Mucosa of stomach (tissue), 1 donor: ENCODE measurements at regions not wholly inside any gene's neighbourhood (a gene's known extent, or its start where the extent isn't known, plus 50 kb on each side); places are given as distances from the start of the nearest gene placed in this dataset.

Experiments used
- H3K27me3 ChIP-seq: one replicate; pipeline ENCODE4 v1.7.0; 2013; ENCODE audit warnings: mild to moderate bottlenecking, low read length; ENCODE audit not compliant: control insufficient read depth, insufficient read depth
- H3K36me3 ChIP-seq: one replicate; pipeline ENCODE4 v1.7.0; 2013; ENCODE audit warnings: low read length; ENCODE audit not compliant: control insufficient read depth, insufficient read depth
- H3K4me1 ChIP-seq: one replicate; pipeline ENCODE4 v1.7.0; 2013; ENCODE audit warnings: mild to moderate bottlenecking, low read length; ENCODE audit not compliant: control insufficient read depth, insufficient read depth
- H3K4me3 ChIP-seq: one replicate; pipeline ENCODE4 v1.7.0; 2013; ENCODE audit warnings: low read length
- H3K9ac ChIP-seq: one replicate; pipeline ENCODE4 v1.7.0; 2013; ENCODE audit warnings: mild to moderate bottlenecking, low read length, moderate library complexity
- H3K9me3 ChIP-seq: one replicate; pipeline ENCODE4 v1.7.0; 2013; ENCODE audit warnings: mild to moderate bottlenecking, low read length, moderate library complexity; ENCODE audit not compliant: control insufficient read depth
- donor health status: Pancreatic carcinoma.

- H3K4me1 ChIP-seq: no peaks in the 10 kb centered on the region
- no peak overlapping the region for H3K4me3 ChIP-seq
- H3K9me3 ChIP-seq: no peaks in the 10 kb centered on the region
- H3K36me3 ChIP-seq: no peaks in the 10 kb centered on the region
- no peaks in the 10 kb centered on the region for H3K27me3 ChIP-seq
- no peak overlapping the region for H3K9ac ChIP-seq
These were observed 266.4 kb downstream of the TINAG start for GRCh38 chr6:54574671-54575070.

- Histone ChIP-seq H3K9me3 (no peaks in the 10 kb centered on the region), H3K9ac (no peak overlapping the region), H3K4me1 (no peaks in the 10 kb centered on the region), H3K27me3 (no peaks in the 10 kb centered on the region), H3K4me3 (no peak overlapping the region), H3K36me3 (no peaks in the 10 kb centered on the region)
These were observed 268.3 kb upstream of the FAM83B start for GRCh38 chr6:54578261-54578660.

GRCh38 chr6:54579011-54579410 is 267.6 kb upstream of the FAM83B start:
- Histone ChIP-seq H3K4me1 (no peaks in the 10 kb centered on the region), H3K36me3 (no peaks in the 10 kb centered on the region), H3K9me3 (no peaks in the 10 kb centered on the region), H3K9ac (no peak overlapping the region), H3K4me3 (no peak overlapping the region), H3K27me3 (no peaks in the 10 kb centered on the region)

GRCh38 chr6:54586251-54586650 is 260.3 kb upstream of the FAM83B start:
- H3K9me3 ChIP-seq: no peaks in the 10 kb centered on the region

GRCh38 chr6:54587277-54587676 is 259.3 kb upstream of the FAM83B start:
- no peaks in the 10 kb centered on the region for H3K9me3 ChIP-seq
- H3K4me1 ChIP-seq: no peaks in the 10 kb centered on the region
- no peak overlapping the region for H3K9ac ChIP-seq
- no peak overlapping the region for H3K4me3 ChIP-seq
- H3K36me3 ChIP-seq: no peaks in the 10 kb centered on the region
- no peaks in the 10 kb centered on the region for H3K27me3 ChIP-seq

More at GRCh38 chr6:54586251-54586650, 260.3 kb upstream of the FAM83B start:
- Histone ChIP-seq H3K9ac (no peak overlapping the region), H3K36me3 (no peaks in the 10 kb centered on the region), H3K4me1 (no peaks in the 10 kb centered on the region), H3K4me3 (no peak overlapping the region), H3K27me3 (no peaks in the 10 kb centered on the region)

- no peaks in the 10 kb centered on the region for H3K4me1 ChIP-seq
- H3K36me3 ChIP-seq: no peaks in the 10 kb centered on the region
- H3K9ac ChIP-seq: no peak overlapping the region
- H3K4me3 ChIP-seq: no peak overlapping the region
- no peaks in the 10 kb centered on the region for H3K27me3 ChIP-seq
- H3K9me3 ChIP-seq: no peaks in the 10 kb centered on the region
These were observed 258.4 kb upstream of the FAM83B start for GRCh38 chr6:54588176-54588575.

GRCh38 chr6:54595844-54596243 is 250.7 kb upstream of the FAM83B start:
- H3K9ac ChIP-seq: no peak overlapping the region
- H3K27me3 ChIP-seq: no peaks in the 10 kb centered on the region
- no peaks in the 10 kb centered on the region for H3K4me1 ChIP-seq
- H3K36me3 ChIP-seq: no peaks in the 10 kb centered on the region
- H3K9me3 ChIP-seq: no peaks in the 10 kb centered on the region
- H3K4me3 ChIP-seq: no peak overlapping the region

GRCh38 chr6:54598787-54599313 is 247.7 kb upstream of the FAM83B start:
- Histone ChIP-seq H3K27me3 (no peaks in the 10 kb centered on the region), H3K4me3 (no peak overlapping the region), H3K9me3 (no peaks in the 10 kb centered on the region), H3K36me3 (no peaks in the 10 kb centered on the region), H3K9ac (no peak overlapping the region), H3K4me1 (no peaks in the 10 kb centered on the region)

- Histone ChIP-seq H3K27me3 (no peaks in the 10 kb centered on the region), H3K9me3 (no peaks in the 10 kb centered on the region), H3K4me1 (no peaks in the 10 kb centered on the region), H3K4me3 (no peak overlapping the region), H3K9ac (no peak overlapping the region), H3K36me3 (no peaks in the 10 kb centered on the region)
These were observed 244.8 kb upstream of the FAM83B start for GRCh38 chr6:54601600-54602300.

GRCh38 chr6:54602591-54602990 is 244.0 kb upstream of the FAM83B start:
- no peaks in the 10 kb centered on the region for H3K9me3 ChIP-seq
- no peak overlapping the region for H3K4me3 ChIP-seq
- H3K36me3 ChIP-seq: no peaks in the 10 kb centered on the region
- H3K27me3 ChIP-seq: no peaks in the 10 kb centered on the region
- H3K9ac ChIP-seq: no peak overlapping the region
- H3K4me1 ChIP-seq: no peaks in the 10 kb centered on the region

GRCh38 chr6:54609981-54610380 is 236.6 kb upstream of the FAM83B start:
- Histone ChIP-seq H3K9me3 (no peaks in the 10 kb centered on the region), H3K36me3 (no peaks in the 10 kb centered on the region), H3K4me1 (no peaks in the 10 kb centered on the region), H3K9ac (no peak overlapping the region), H3K4me3 (no peak overlapping the region), H3K27me3 (no peaks in the 10 kb centered on the region)

GRCh38 chr6:54613596-54613995 is 233.0 kb upstream of the FAM83B start:
- Histone ChIP-seq H3K4me3 (no peak overlapping the region), H3K27me3 (no peaks in the 10 kb centered on the region), H3K9ac (no peak overlapping the region), H3K9me3 (no peaks in the 10 kb centered on the region), H3K36me3 (no peaks in the 10 kb centered on the region), H3K4me1 (no peaks in the 10 kb centered on the region)
